ENCODE measurements at regions not wholly inside any gene's neighbourhood (a gene's known extent, or its start where the extent isn't known, plus 50 kb on each side); places are given as distances from the start of the nearest gene placed in this dataset.

DNA sequence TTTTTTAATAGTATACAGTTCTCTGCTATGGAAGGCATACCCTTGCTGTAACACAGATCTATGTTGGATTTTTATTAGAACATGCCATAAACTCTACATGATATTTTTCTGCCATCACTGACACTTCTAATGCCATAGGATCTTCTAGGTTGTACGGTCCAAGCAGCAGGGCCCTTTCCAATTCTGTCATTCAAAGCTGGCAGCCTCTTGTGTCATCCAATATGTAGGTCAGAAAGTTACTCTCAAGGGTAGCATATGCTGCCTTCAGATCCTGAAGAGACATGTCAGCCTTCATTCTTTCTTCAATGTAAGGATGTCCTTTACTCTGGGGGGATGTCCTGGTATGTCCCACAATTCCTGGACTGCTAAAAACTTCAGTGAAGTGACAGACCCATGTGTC is 629.2 kb upstream of the USP24 start:
- no peak overlapping the region for H3K4me2 ChIP-seq
- H3K27me3 ChIP-seq (ENCODE audit: insufficient read depth, low read depth), result no peaks in the 10 kb centered on the region
- no peak overlapping the region for H3K27ac ChIP-seq
- no peaks in the 10 kb centered on the region for H3K9me3 ChIP-seq (ENCODE audit: insufficient read depth, low read depth)
- H3K36me3 ChIP-seq (ENCODE audit: low read depth), result no peaks in the 10 kb centered on the region
- no peaks in the 10 kb centered on the region for H4K20me1 ChIP-seq (ENCODE audit: insufficient read depth)
- H2AFZ ChIP-seq, result no peak overlapping the region
- no peaks in the 10 kb centered on the region for H3F3A ChIP-seq (ENCODE audit: insufficient read depth, low read depth)
- POLR2A ChIA-PET (ENCODE audit: unreplicated experiment), result no interaction called here
- CTCF ChIA-PET, result no interaction called here
- H3K9me2 ChIP-seq (ENCODE audit: insufficient read depth), result no peaks in the 10 kb centered on the region
- no peak for TF ChIP-seq EZH2 (IDR thresholded peaks at IDR 0.05; ENCODE audit: low read depth)
- TF ChIP-seq, protein P1, sequence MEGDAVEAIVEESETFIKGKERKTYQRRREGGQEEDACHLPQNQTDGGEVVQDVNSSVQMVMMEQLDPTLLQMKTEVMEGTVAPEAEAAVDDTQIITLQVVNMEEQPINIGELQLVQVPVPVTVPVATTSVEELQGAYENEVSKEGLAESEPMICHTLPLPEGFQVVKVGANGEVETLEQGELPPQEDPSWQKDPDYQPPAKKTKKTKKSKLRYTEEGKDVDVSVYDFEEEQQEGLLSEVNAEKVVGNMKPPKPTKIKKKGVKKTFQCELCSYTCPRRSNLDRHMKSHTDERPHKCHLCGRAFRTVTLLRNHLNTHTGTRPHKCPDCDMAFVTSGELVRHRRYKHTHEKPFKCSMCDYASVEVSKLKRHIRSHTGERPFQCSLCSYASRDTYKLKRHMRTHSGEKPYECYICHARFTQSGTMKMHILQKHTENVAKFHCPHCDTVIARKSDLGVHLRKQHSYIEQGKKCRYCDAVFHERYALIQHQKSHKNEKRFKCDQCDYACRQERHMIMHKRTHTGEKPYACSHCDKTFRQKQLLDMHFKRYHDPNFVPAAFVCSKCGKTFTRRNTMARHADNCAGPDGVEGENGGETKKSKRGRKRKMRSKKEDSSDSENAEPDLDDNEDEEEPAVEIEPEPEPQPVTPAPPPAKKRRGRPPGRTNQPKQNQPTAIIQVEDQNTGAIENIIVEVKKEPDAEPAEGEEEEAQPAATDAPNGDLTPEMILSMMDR (conservative IDR thresholded peaks at IDR 0.05), result no peak
- no peak overlapping the region for H3K4me3 ChIP-seq
- DNase-seq, result no peak
- intact Hi-C loops (cut with micrococcal nuclease; ENCODE audit: unreplicated experiment), result no loop called here
- no peaks in the 10 kb centered on the region for H3K79me2 ChIP-seq (ENCODE audit: low read depth)
- BruUV-seq (replicated peaks), result no TSS peak
- H3K4me1 ChIP-seq (replicated peaks; ENCODE audit: insufficient read depth), result no peaks in the 10 kb centered on the region

- no peak overlapping the region for H3K27ac ChIP-seq
- H3K9me2 ChIP-seq (ENCODE audit: insufficient read depth), result no peaks in the 10 kb centered on the region; the same call in 1 of the 2 replicates
- no TSS peak for BruUV-seq (replicated peaks)
- H3K79me2 ChIP-seq (ENCODE audit: low read depth), result no peaks in the 10 kb centered on the region
- no peak overlapping the region for H3K4me3 ChIP-seq
- H3K4me2 ChIP-seq, result no peak overlapping the region
- H3K27me3 ChIP-seq (ENCODE audit: insufficient read depth, low read depth), result no peaks in the 10 kb centered on the region
- ChIA-PET POLR2A (ENCODE audit: unreplicated experiment) (no interaction called here), CTCF (no interaction called here)
- H3K9me3 ChIP-seq (ENCODE audit: insufficient read depth, low read depth), result no peaks in the 10 kb centered on the region
- no peaks in the 10 kb centered on the region for H3K36me3 ChIP-seq (ENCODE audit: low read depth)
- DNase-seq, result no peak
- TF ChIP-seq, protein P1 (conservative IDR thresholded peaks at IDR 0.05), result no peak
- no peak for TF ChIP-seq EZH2 (IDR thresholded peaks at IDR 0.05; ENCODE audit: low read depth)
- intact Hi-C loops (cut with micrococcal nuclease; ENCODE audit: unreplicated experiment), result no loop called here
- H3K4me1 ChIP-seq (replicated peaks; ENCODE audit: insufficient read depth), result no peaks in the 10 kb centered on the region
- H2AFZ ChIP-seq, result no peak overlapping the region
- no peaks in the 10 kb centered on the region for H3F3A ChIP-seq (ENCODE audit: insufficient read depth, low read depth)
- no peaks in the 10 kb centered on the region for H4K20me1 ChIP-seq (ENCODE audit: insufficient read depth)
Observed at GRCh38 chr1:55839626-55840025, 624.5 kb upstream of the USP24 start.

DNA sequence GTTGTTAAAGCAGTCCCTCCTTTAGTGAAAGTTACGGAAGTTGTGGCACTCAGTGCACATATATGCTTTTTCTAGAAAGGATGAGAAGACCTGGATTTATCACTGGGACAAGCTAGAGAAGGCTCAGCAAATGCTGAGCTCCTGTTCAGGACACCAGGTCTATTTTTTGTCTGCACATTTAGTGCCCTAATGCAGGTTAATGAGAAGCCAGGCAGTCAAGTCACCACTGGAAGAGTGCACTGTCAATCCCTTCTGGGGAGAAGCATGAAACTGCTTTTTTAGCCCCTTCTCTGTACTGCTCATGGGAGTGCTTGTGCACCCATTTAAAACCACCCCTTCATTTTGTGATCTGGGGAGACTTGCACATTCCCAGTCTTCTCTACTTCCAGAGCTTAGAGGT is 624.1 kb upstream of the USP24 start:
- H3K4me1 ChIP-seq (replicated peaks; ENCODE audit: insufficient read depth), result no peaks in the 10 kb centered on the region
- DNase-seq, result no peak
- no peaks in the 10 kb centered on the region; the same call in 1 of the 2 replicates for H3K9me2 ChIP-seq (ENCODE audit: insufficient read depth)
- H3K9me3 ChIP-seq (ENCODE audit: insufficient read depth, low read depth), result no peaks in the 10 kb centered on the region
- H3K27me3 ChIP-seq (ENCODE audit: insufficient read depth, low read depth), result no peaks in the 10 kb centered on the region
- no peaks in the 10 kb centered on the region for H3K79me2 ChIP-seq (ENCODE audit: low read depth)
- no TSS peak for BruUV-seq (replicated peaks)
- H3F3A ChIP-seq (ENCODE audit: insufficient read depth, low read depth), result no peaks in the 10 kb centered on the region
- POLR2A ChIA-PET (ENCODE audit: unreplicated experiment), result no interaction called here
- TF ChIP-seq, protein P1 (conservative IDR thresholded peaks at IDR 0.05), result no peak
- no peak for TF ChIP-seq EZH2 (IDR thresholded peaks at IDR 0.05; ENCODE audit: low read depth)
- intact Hi-C loops (cut with micrococcal nuclease; ENCODE audit: unreplicated experiment), result no loop called here
- no peak overlapping the region for H3K4me2 ChIP-seq
- no peak overlapping the region for H3K27ac ChIP-seq
- CTCF ChIA-PET, result no interaction called here
- no peak overlapping the region for H2AFZ ChIP-seq
- H4K20me1 ChIP-seq (ENCODE audit: insufficient read depth), result no peaks in the 10 kb centered on the region
- H3K36me3 ChIP-seq (ENCODE audit: low read depth), result no peaks in the 10 kb centered on the region
- no peak overlapping the region for H3K4me3 ChIP-seq
